Vagina (tissue), 2 donors: ENCODE measurements at regions not wholly inside any gene's neighbourhood (a gene's known extent, or its start where the extent isn't known, plus 50 kb on each side); places are given as distances from the start of the nearest gene placed in this dataset.

Experiments
- CTCF ChIP-seq, 3 experiments: fragments of 450-650 bp in 2 of 3; fragments of 200-600 bp in 1 of 3; sonication (generic) in 1 of 3; IDR thresholded peaks; one replicate each; pipeline ENCODE4 v1.5.1; 2017 to 2019; ENCODE audit warnings: antibody characterized with exemption in 3 of 3, mild to moderate bottlenecking in 2 of 3, moderate library complexity in 2 of 3
- POLR2A ChIP-seq, 2 donors: fragments of 450-650 bp; IDR thresholded peaks; one replicate each; pipeline ENCODE4 v1.6.1; 2017; ENCODE audit warnings: antibody characterized with exemption in 2 of 2, mild to moderate bottlenecking in 2 of 2, moderate library complexity in 2 of 2

GRCh38 chr5:54873691-54874090 lies 111.7 kb downstream of the ESM1 start:
- no peak for TF ChIP-seq POLR2A (IDR thresholded peaks at IDR 0.05)
- no peak for TF ChIP-seq CTCF (IDR thresholded peaks at IDR 0.05)
